GM18511 (cell line): ENCODE measurements at regions not wholly inside any gene's neighbourhood (a gene's known extent, or its start where the extent isn't known, plus 50 kb on each side); places are given as distances from the start of the nearest gene placed in this dataset.

Experiments
- ATAC-seq: cut with Tn5 transposase; IDR thresholded peaks from one replicate; pipeline ENCODE4 v1.9.1; 2021; ENCODE audit warnings: mild to moderate bottlenecking, moderate library complexity; ENCODE audit not compliant: unreplicated experiment

DNA sequence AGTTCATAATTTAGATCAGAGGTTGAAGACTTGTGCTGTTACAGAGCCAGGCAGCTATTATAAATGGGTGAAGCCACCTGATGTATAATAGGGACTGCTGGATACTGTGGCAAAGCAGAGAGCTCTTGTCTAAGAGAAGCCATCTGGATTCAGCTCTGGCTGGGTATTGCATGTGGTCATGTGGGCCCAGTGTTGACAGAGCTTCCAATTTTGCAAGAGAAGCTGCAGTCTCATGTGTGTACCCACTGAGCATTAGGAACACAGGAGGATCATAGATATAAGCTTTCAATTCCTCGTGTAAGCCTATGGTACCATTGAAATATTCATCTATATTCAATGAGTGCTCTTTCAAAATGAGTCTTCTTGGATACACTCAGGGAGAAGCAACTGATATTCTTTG lies 303.9 kb upstream of the SLCO3A1 start:
- ATAC-seq, result no peak

DNA sequence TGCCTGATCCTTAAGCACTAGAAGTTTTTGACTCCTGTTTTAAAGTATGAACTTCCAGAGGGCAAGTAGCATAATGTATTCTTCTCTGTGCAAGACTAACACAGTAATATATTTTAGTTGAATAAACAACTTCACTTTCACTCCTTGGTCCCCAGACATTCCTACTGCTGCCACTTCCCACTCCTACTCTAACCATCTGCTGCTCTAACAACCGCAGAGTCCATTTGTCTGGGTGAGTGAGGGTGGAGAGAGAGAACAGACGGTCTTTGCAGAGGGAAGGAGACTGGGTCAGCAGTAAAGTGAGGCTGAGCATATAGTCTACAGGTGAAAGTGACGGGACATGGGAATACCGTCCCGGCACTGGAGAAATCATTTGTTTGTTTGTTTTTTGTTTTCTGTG lies 301.0 kb upstream of the SLCO3A1 start:
- no peak for ATAC-seq

DNA sequence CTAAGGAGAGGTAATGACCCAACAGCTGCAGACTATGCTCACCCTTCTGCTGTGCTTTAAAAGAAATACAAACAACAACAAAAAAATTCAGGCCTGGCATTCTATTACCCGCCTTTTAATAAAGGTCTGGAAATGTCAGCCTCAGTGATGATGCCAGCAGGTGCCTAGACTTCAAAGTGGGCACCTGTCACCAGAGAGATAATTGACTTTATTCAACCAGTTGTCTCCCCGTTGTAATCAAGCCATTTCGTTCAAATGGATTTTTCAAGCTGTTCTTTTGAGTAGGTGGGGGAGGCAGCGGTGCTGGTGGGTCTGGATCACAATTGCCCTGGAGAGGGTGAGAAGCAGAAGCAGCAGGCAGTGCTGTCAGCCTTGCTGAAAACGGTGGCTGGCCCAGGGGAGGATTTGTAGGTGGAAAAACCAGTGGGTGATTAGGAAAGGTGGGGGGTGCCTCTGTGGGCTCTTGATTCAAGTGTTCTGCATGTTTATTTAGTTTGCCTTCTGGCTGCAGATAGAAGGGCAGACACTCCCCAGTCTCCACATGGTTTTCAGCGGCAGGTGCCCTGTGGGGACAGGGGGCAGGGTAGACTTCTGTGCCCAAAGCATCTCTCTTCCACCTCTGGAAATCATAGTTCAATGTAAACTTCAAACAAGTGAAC lies 300.2 kb upstream of the SLCO3A1 start:
- ATAC-seq, result no peak

GRCh38 chr15:91555312-91555711 lies 298.2 kb upstream of the SLCO3A1 start:
- no peak for ATAC-seq

- no peak for ATAC-seq
Measured at GRCh38 chr15:91556926-91557325, 296.6 kb upstream of the SLCO3A1 start.

GRCh38 chr15:91559066-91559465 lies 294.4 kb upstream of the SLCO3A1 start:
- no peak for ATAC-seq

DNA sequence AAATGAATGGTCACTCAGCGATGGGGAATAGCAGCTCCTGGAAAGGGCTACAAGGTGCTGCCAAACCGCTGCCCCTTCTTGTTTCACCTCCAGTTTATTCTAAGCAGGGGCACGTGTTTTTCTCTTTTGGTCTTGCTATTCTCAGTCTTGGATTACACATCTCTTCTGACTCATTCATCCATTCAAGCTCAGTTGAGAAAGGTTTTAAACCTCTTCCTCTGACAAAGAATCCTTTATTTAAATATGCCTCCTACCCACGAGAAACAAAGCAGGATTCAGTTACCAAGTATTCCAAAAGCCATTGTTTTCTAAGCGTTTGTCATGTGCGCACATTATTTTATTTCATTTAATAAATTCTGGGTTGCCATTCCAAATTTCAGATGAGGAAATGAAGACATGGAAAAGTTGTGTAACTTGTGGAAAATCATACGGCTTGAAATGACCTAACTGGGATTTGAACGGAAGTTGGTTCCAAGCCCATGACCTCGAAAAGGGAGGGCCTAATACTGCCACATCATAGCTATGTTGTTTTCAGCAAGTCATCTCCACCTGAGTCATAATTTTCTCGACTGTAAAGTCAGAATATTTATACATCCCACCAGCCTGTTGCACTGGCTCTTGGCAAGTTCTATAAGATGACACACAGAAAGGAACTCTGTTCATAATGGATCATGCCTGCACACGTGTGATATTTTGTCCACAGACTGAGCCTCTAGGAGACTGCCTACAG lies 292.0 kb upstream of the SLCO3A1 start:
- ATAC-seq, result no peak

- ATAC-seq, result no peak
Measured at GRCh38 chr15:91562698-91563097, 290.8 kb upstream of the SLCO3A1 start.

DNA sequence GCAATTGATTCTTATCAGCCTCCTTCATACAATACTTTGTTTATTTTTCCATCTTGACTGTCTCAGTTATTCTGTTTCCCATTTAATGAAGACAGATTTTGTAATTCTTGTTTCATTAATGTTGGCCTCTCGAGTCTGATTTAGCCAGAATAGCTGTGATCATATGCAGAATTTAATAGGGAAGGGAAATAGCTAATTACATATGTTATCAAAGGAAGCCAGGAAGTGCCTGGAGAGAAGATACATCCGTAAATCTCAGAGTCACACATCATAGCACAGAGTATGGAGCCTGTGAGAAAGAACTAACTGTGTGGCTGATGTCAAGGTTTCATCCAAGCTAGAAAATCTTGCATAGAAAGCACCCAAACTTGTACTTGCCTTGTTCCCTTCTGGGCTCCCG lies 288.9 kb upstream of the SLCO3A1 start:
- ATAC-seq, result no peak

GRCh38 chr15:91566141-91566540 lies 287.4 kb upstream of the SLCO3A1 start:
- no peak for ATAC-seq

GRCh38 chr15:91568036-91568435 lies 285.5 kb upstream of the SLCO3A1 start:
- no peak for ATAC-seq

DNA sequence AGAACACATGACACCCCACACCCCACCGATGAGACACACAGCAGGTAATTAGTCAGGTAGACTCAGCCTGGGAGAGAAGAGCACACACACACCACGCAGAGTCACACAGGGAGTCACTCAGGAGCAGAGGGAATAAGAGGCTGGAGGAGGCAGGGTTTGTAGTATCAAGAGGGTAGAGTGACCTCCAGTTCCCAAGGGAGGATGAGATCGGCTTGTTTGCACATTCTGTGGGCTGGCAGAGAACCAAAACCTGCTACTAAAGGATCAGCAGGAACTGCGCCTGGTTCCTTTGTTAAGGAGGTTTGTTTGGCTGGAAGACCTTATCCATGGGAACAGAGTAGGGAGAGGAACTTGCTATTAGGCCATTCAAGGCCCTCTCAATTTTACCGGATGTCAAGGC lies 281.4 kb upstream of the SLCO3A1 start:
- ATAC-seq, result no peak

- no peak for ATAC-seq
Measured at GRCh38 chr15:91576096-91576495, 277.4 kb upstream of the SLCO3A1 start.

- ATAC-seq, result no peak
Measured at GRCh38 chr15:91578511-91578910, 275.0 kb upstream of the SLCO3A1 start.

DNA sequence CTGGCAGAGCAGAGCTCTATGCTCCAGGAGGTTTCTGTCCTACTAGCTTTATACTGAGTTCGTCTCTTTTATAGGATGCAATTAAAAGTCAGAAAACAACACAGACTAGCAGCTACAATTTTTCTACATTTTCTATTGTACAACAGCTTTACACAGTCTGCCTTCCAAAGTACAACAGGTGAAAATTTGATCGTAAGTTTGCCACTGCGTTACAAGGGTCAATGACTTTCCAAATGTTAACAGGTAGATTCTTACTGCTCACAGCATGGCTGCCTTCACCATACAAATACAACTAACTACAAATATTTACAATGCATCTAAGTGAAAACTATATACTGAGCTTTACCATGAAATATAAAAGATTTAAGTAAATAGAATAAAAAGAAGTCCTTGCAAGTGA lies 268.6 kb upstream of the SLCO3A1 start:
- ATAC-seq, result no peak

DNA sequence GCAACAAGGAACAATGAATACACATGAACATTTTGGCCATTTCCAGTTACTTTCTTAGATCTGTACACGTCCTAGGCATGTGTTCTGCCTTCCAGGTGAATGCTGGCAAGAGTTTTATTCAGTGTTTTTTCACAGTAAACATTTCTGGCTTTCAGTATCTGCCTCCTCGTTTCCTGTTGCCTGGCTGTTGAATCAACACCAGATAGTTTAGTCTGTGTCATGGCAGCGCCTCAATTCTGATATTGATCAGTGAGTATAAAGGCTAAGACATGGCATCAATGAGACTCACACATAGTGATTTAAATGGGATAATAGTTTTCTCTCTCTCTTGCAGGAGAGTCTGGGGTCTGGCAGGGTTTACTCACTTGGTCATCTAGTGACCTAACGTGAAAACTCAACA lies 266.9 kb upstream of the SLCO3A1 start:
- ATAC-seq, result no peak

- no peak for ATAC-seq
Measured at GRCh38 chr15:91589360-91589759, 264.1 kb upstream of the SLCO3A1 start.

- no peak for ATAC-seq
Measured at GRCh38 chr15:91592567-91592966, 260.9 kb upstream of the SLCO3A1 start.

GRCh38 chr15:91593067-91593466 lies 260.4 kb upstream of the SLCO3A1 start:
- ATAC-seq, result no peak

DNA sequence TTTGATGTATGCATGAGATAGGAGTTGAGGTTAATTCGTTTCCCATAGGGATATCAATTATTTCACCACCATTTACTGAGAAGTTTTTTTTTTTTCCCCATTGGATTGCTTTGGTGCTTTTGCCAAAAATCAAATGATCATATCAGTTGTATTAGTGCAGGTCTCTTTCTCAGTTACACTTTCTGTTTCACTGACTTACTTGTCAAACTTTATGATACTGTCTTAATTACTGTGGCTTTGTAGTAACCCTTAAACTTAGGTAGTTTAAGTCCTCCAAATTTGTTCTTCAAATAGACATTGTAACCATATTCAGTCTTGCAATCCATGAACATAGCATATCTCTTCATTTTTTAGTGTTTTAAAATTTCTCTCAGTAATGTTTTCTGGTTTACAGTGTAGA lies 259.9 kb upstream of the SLCO3A1 start:
- ATAC-seq, result no peak

DNA sequence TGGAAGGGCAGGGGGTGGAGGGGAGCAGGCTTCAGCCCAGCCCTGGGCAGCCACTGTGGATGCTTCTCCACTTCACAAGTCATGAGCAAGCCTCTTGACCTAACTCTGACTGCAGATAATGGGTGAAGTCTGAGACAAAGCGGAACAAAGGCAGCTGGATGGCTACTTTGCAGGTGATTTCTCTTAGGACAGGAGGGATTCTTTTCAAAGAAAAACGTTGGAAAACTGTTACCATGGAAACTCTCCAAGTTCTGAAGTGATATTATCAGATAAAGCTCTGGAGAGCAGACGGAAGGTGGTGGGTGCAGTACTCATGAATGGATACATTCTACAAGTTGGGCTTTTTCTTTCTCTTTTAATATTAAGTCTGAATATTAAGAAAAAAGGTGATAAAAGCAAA lies 254.2 kb upstream of the SLCO3A1 start:
- ATAC-seq, result no peak

DNA sequence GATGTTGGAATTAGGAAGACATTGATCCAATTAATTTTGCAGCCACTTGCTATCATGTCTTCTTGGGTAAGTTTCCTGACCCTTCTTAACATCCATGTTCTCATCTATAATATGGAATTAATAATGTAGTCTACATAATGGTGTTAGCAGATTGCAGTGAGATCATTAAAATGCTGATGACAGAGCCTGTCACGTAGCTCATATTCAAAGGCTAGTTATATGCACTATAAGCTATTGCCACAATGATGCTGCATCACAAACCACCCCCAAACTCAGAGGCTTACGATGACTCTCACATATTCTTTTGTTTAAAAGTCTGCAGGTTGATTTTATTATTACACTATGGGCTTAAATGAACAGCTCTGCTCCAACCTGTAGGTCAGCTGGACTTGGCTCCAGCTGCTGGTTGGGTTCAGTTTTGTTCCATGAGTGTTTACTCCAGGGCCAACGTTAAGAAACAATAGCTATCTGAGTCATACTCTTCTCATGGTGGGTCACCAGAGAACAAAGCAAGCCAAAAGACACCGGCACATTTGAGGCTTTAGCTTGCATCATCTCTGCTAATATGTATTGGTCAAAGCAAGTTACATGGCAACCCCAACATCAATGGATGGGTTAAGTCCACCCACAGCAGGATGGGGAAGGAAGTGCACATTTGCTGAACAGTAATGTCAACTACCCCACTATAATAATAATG lies 250.0 kb upstream of the SLCO3A1 start:
- no peak for ATAC-seq
